GM18870 (cell line): ENCODE measurements at regions not wholly inside any gene's neighbourhood (a gene's known extent, or its start where the extent isn't known, plus 50 kb on each side); places are given as distances from the start of the nearest gene placed in this dataset.
A peak's percentile ranks its signal among the peaks of the same experiment; 100 is the strongest.

Experiments
- ATAC-seq: cut with Tn5 transposase; IDR thresholded peaks from one replicate; pipeline ENCODE4 v1.9.1; 2021; ENCODE audit warnings: moderate library complexity; ENCODE audit not compliant: unreplicated experiment

GRCh38 chr4:46594661-46595060 is 204.7 kb upstream of the GABRA2 start:
- no peak for ATAC-seq

- ATAC-seq, result no peak
Observed at GRCh38 chr4:46586566-46586965, 196.6 kb upstream of the GABRA2 start.

- ATAC-seq, result no peak
Observed at GRCh38 chr4:46581677-46582076, 191.7 kb upstream of the GABRA2 start.

- no peak for ATAC-seq
Observed at GRCh38 chr4:46554760-46555465, 165.0 kb upstream of the GABRA2 start.

- ATAC-seq, result peak; percentile 85
Observed at GRCh38 chr4:46550471-46550870, 160.5 kb upstream of the GABRA2 start.

- ATAC-seq, result no peak
Observed at GRCh38 chr4:46549125-46549524, 159.2 kb upstream of the GABRA2 start.

GRCh38 chr4:46524751-46525150 is 134.8 kb upstream of the GABRA2 start:
- no peak for ATAC-seq

- no peak for ATAC-seq
Observed at GRCh38 chr4:46520361-46520760, 130.4 kb upstream of the GABRA2 start.

- no peak for ATAC-seq
Observed at GRCh38 chr4:46515940-46516339, 126.0 kb upstream of the GABRA2 start.

GRCh38 chr4:46508216-46508615 is 118.3 kb upstream of the GABRA2 start:
- no peak for ATAC-seq

GRCh38 chr4:46506876-46507275 is 116.9 kb upstream of the GABRA2 start:
- no peak for ATAC-seq

- no peak for ATAC-seq
Observed at GRCh38 chr4:46505131-46505530, 115.2 kb upstream of the GABRA2 start.

GRCh38 chr4:46503739-46504138 is 113.8 kb upstream of the GABRA2 start:
- no peak for ATAC-seq

- ATAC-seq, result no peak
Observed at GRCh38 chr4:46492394-46492793, 102.5 kb upstream of the GABRA2 start.

- no peak for ATAC-seq
Observed at GRCh38 chr4:46491455-46491854, 101.5 kb upstream of the GABRA2 start.

GRCh38 chr4:46484881-46485280 is 95.0 kb upstream of the GABRA2 start:
- ATAC-seq, result no peak

GRCh38 chr4:46462733-46463132 is 72.8 kb upstream of the GABRA2 start:
- no peak for ATAC-seq

- ATAC-seq, result no peak
Observed at GRCh38 chr4:46459308-46459707, 69.4 kb upstream of the GABRA2 start.

- ATAC-seq, result no peak
Observed at GRCh38 chr4:46450556-46450955, 60.6 kb upstream of the GABRA2 start.

- no peak for ATAC-seq
Observed at GRCh38 chr4:46445710-46446314, 55.9 kb upstream of the GABRA2 start.

- no peak for ATAC-seq
Observed at GRCh38 chr4:46444318-46445000, 54.5 kb upstream of the GABRA2 start.

- ATAC-seq, result no peak
Observed at GRCh38 chr4:46442963-46443362, 53.0 kb upstream of the GABRA2 start.
